Endothelial cell of umbilical vein (primary cell): ENCODE measurements at regions not wholly inside any gene's neighbourhood (a gene's known extent, or its start where the extent isn't known, plus 50 kb on each side); places are given as distances from the start of the nearest gene placed in this dataset.

Experiments
- FOS ChIP-seq: IDR thresholded peaks from 2 replicates; pipeline ENCODE4 v1.6.1; 2011; ENCODE audit warnings: mild to moderate bottlenecking, low read length, moderate library complexity, borderline replicate concordance; ENCODE audit not compliant: insufficient read depth
- TF ChIP-seq, protein P1 (sequence below), 2 donors: IDR thresholded peaks; 1 replicate in 1 of 2; 2 replicates in 1 of 2; pipeline ENCODE4 v1.5.1; 2011; ENCODE audit warnings: low read length in 2 of 2, mild to moderate bottlenecking in 2 of 2, moderate library complexity in 2 of 2, control low read depth in 1 of 2, inconsistent platforms in 1 of 2, low read depth in 1 of 2; ENCODE audit not compliant: insufficient read depth in 1 of 2; ENCODE audit errors: extremely low read depth in 1 of 2

DNA sequence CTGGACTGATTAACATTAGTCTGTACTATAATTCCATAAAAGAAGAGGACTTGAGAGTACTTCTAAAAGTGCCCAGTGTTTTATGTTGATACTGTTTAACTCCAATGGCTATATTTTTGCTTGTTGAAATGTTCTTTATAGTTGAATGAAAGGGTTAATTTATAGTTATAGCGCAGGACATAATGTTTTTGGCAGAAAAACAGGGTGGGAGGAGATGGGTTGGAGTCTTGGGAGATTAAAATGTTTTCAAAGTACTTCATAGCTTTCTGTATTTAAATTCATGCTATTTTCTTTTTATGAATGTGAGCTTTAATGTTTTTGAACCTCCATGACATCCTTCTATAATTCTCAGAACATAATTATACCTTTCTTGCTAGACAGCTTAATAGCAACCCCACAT lies 108.2 kb downstream of the CNTN3 start:
- TF ChIP-seq, protein P1, sequence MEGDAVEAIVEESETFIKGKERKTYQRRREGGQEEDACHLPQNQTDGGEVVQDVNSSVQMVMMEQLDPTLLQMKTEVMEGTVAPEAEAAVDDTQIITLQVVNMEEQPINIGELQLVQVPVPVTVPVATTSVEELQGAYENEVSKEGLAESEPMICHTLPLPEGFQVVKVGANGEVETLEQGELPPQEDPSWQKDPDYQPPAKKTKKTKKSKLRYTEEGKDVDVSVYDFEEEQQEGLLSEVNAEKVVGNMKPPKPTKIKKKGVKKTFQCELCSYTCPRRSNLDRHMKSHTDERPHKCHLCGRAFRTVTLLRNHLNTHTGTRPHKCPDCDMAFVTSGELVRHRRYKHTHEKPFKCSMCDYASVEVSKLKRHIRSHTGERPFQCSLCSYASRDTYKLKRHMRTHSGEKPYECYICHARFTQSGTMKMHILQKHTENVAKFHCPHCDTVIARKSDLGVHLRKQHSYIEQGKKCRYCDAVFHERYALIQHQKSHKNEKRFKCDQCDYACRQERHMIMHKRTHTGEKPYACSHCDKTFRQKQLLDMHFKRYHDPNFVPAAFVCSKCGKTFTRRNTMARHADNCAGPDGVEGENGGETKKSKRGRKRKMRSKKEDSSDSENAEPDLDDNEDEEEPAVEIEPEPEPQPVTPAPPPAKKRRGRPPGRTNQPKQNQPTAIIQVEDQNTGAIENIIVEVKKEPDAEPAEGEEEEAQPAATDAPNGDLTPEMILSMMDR (IDR thresholded peaks at IDR 0.05; ENCODE audit: extremely low read depth in 1 of 2, insufficient read depth in 1 of 2, low read depth in 1 of 2, low read length in 2 of 2) = no peak
- no peak for TF ChIP-seq FOS
